Esophagus squamous epithelium (tissue), 4 donors: ENCODE measurements at regions not wholly inside any gene's neighbourhood (a gene's known extent, or its start where the extent isn't known, plus 50 kb on each side); places are given as distances from the start of the nearest gene placed in this dataset.

Experiments used
- CTCF ChIP-seq, 6 experiments: fragments of 450-650 bp in 4 of 6; fragments of 200-600 bp in 2 of 6; sonication (generic) in 2 of 6; IDR thresholded peaks; one replicate each; pipeline ENCODE4 v1.5.1; 2016 to 2019; ENCODE audit warnings: antibody characterized with exemption in 6 of 6, mild to moderate bottlenecking in 4 of 6, moderate library complexity in 4 of 6
- POLR2A ChIP-seq, 4 donors: fragments of 450-650 bp; IDR thresholded peaks; one replicate each; pipeline ENCODE4 v1.6.1; 2017; ENCODE audit warnings: antibody characterized with exemption in 4 of 4, mild to moderate bottlenecking in 4 of 4, moderate library complexity in 3 of 4

GRCh38 chr20:4306206-4306605, 57.1 kb upstream of the ADRA1D start:
- TF ChIP-seq CTCF (IDR thresholded peaks at IDR 0.05) (no peak), POLR2A (IDR thresholded peaks at IDR 0.05) (no peak)
